ENCODE measurements at regions not wholly inside any gene's neighbourhood (a gene's known extent, or its start where the extent isn't known, plus 50 kb on each side); places are given as distances from the start of the nearest gene placed in this dataset.
"Not testable (repeated sequence)": the region's sequence is repeated elsewhere in the genome, so short reads cannot be mapped to it uniquely, and the experiment has no call there.

- TF ChIP-seq SMC3 (IDR thresholded peaks at IDR 0.05; ENCODE audit: low read depth, low read length), result peak; percentile 55
- TF ChIP-seq POLR2A (IDR thresholded peaks at IDR 0.05; ENCODE audit: low read depth, low read length), result no peak
- TF ChIP-seq CEBPB (IDR thresholded peaks at IDR 0.05; ENCODE audit: low read depth, low read length), result no peak
Observed at GRCh38 chr9:86614871-86615849, 260.9 kb upstream of the TUT7 start (continued).

- dilution Hi-C loops (cut with HindIII; ENCODE audit: low sequenced_read_pairs, unreplicated experiment), result no loop called here
Observed at GRCh38 chr9:86613943-86614342, 259.7 kb upstream of the TUT7 start.

GRCh38 chr9:86611534-86611933 lies 257.3 kb upstream of the TUT7 start:
- intact Hi-C loops (cut with micrococcal nuclease); H2AK9ac ChIP-seq (replicated peaks; ENCODE audit: low read depth, low read length, poor library complexity); H3K36me3 ChIP-seq (ENCODE audit: control insufficient read depth, insufficient read depth, low read length); H3K14ac ChIP-seq (replicated peaks; ENCODE audit: low read depth, low read length); H4K5ac ChIP-seq (ENCODE audit: low read depth, low read length); CTCF ChIA-PET; H2BK5ac ChIP-seq (ENCODE audit: low read depth, low read length, poor library complexity, severe bottlenecking); H2AK5ac ChIP-seq (ENCODE audit: low read depth, low read length); H2BK15ac ChIP-seq (ENCODE audit: low read depth, low read length); ATAC-seq (ENCODE audit: low read depth); H3K4me2 ChIP-seq (ENCODE audit: low read depth, low read length); H3K56ac ChIP-seq (ENCODE audit: extremely low read depth, insufficient read depth, low read length); in situ Hi-C loops (cut with MboI; ENCODE audit: low sequenced_read_pairs); dilution Hi-C loops (cut with HindIII; ENCODE audit: low sequenced_read_pairs, unreplicated experiment); H3K4ac ChIP-seq (ENCODE audit: low read depth, low read length); H3K23ac ChIP-seq (ENCODE audit: low read depth, low read length); BruUV-seq (replicated peaks); H3K4me3 ChIP-seq (ENCODE audit: insufficient read depth, low read depth, low read length); H3K27me3 ChIP-seq (ENCODE audit: control insufficient read depth, insufficient read depth, low read length); H2BK120ac ChIP-seq (ENCODE audit: low read depth, low read length); H4K8ac ChIP-seq (ENCODE audit: low read depth in 2 of 2, low read length in 2 of 2); H3K9me3 ChIP-seq (ENCODE audit: control insufficient read depth, insufficient read depth, low read length); H4K20me1 ChIP-seq (ENCODE audit: insufficient read depth, low read length); DNase-seq; H3K18ac ChIP-seq (ENCODE audit: low read depth, low read length); H2BK20ac ChIP-seq (ENCODE audit: low read depth, low read length); H3K9ac ChIP-seq (ENCODE audit: low read depth, low read length); H2AFZ ChIP-seq (replicated peaks; ENCODE audit: low read length, poor library complexity); H3K4me1 ChIP-seq (ENCODE audit: control insufficient read depth, insufficient read depth, low read length); H3K79me1 ChIP-seq (ENCODE audit: low read depth in 1 of 2, low read length in 2 of 2); H3K9me1 ChIP-seq (ENCODE audit: insufficient read depth, low read length); H3K27ac ChIP-seq (ENCODE audit: insufficient read depth, low read length); POLR2A ChIA-PET (ENCODE audit: unreplicated experiment); H4K91ac ChIP-seq (ENCODE audit: insufficient read depth, low read depth, low read length): not testable (repeated sequence)
- WGBS, 2 experiments (ENCODE audit: extremely low coverage in 2 of 2, insufficient read length in 1 of 2), result 91% methylated on average over 19 of the region's 27 CpGs; no CpG with 5 or more reads in 1 of the 2 experiments

More at GRCh38 chr9:86613943-86614342, 259.7 kb upstream of the TUT7 start:
- H3K9me1 ChIP-seq (ENCODE audit: insufficient read depth, low read length), result peaks cover 6% of the 10 kb centered on the region
- no peak overlapping the region for H3K23ac ChIP-seq (ENCODE audit: low read depth, low read length)
- ATAC-seq (ENCODE audit: low read depth) (no peak), DNase-seq (no peak)
- BruUV-seq (replicated peaks), result no TSS peak
- H2BK5ac ChIP-seq (ENCODE audit: low read depth, low read length, poor library complexity, severe bottlenecking), result no peak overlapping the region
- H3K56ac ChIP-seq (ENCODE audit: extremely low read depth, insufficient read depth, low read length), result no peak overlapping the region
- no peak overlapping the region for H2AFZ ChIP-seq (replicated peaks; ENCODE audit: low read length, poor library complexity)
- H2BK20ac ChIP-seq (ENCODE audit: low read depth, low read length), result no peak overlapping the region; the same call in 1 of the 2 replicates
- in situ Hi-C loops (cut with MboI; ENCODE audit: low sequenced_read_pairs), result no loop called here
- no peaks in the 10 kb centered on the region for H4K20me1 ChIP-seq (ENCODE audit: insufficient read depth, low read length)
- H3K4me2 ChIP-seq (ENCODE audit: low read depth, low read length), result no peak overlapping the region
- no peak for TF ChIP-seq MAFK (IDR thresholded peaks at IDR 0.05; ENCODE audit: low read depth, low read length)
- no peak for TF ChIP-seq CHD1 (IDR thresholded peaks at IDR 0.05; ENCODE audit: low read depth, low read length)
- no peak for TF ChIP-seq MAZ (IDR thresholded peaks at IDR 0.05; ENCODE audit: borderline replicate concordance, low read depth, low read length)
- peak overlapping the region; percentile 10; the same call in 1 of the 2 replicates for H4K91ac ChIP-seq (ENCODE audit: insufficient read depth, low read depth, low read length)
- H3K4ac ChIP-seq (ENCODE audit: low read depth, low read length), result no peak overlapping the region
- ChIA-PET CTCF (interaction anchor here (0.6 kb wide), 1 partner anchor 178 kb away, joined by 3 read pairs; no protein-coding TSS in a partner anchor), POLR2A (ENCODE audit: unreplicated experiment) (no interaction called here)
- H3K9me3 ChIP-seq (ENCODE audit: control insufficient read depth, insufficient read depth, low read length), result no peaks in the 10 kb centered on the region
- H2AK5ac ChIP-seq (ENCODE audit: low read depth, low read length), result no peak overlapping the region
- H3K79me1 ChIP-seq (ENCODE audit: low read depth in 1 of 2, low read length in 2 of 2), result no peaks in the 10 kb centered on the region
- no peak overlapping the region for H3K9ac ChIP-seq (ENCODE audit: low read depth, low read length)
- no peaks in the 10 kb centered on the region for H3K27me3 ChIP-seq (ENCODE audit: control insufficient read depth, insufficient read depth, low read length)
- H3K14ac ChIP-seq (replicated peaks; ENCODE audit: low read depth, low read length), result no peak overlapping the region
- H3K4me3 ChIP-seq (ENCODE audit: insufficient read depth, low read depth, low read length), result no peak overlapping the region
- H2AK9ac ChIP-seq (replicated peaks; ENCODE audit: low read depth, low read length, poor library complexity), result no peak overlapping the region
- intact Hi-C loops (cut with micrococcal nuclease), result loop anchor here (2.0 kb wide), 1 partner anchor 127 kb away; no protein-coding TSS in a partner anchor
- H4K5ac ChIP-seq (ENCODE audit: low read depth, low read length), result peak overlapping the region; percentile 55
- H2BK15ac ChIP-seq (ENCODE audit: low read depth, low read length), result no peak overlapping the region
- no peaks in the 10 kb centered on the region for H3K36me3 ChIP-seq (ENCODE audit: control insufficient read depth, insufficient read depth, low read length)
- peak overlapping the region; percentile 69 for H3K18ac ChIP-seq (ENCODE audit: low read depth, low read length)
- peak overlapping the region; percentile 23; the same call in 1 of the 2 replicates for H2BK120ac ChIP-seq (ENCODE audit: low read depth, low read length)
- H3K4me1 ChIP-seq (ENCODE audit: control insufficient read depth, insufficient read depth, low read length), result peaks cover 8% of the 10 kb centered on the region
- no peak overlapping the region; a peak in 1 of 4 replicates for H4K8ac ChIP-seq (ENCODE audit: low read depth in 2 of 2, low read length in 2 of 2)
- H3K27ac ChIP-seq (ENCODE audit: insufficient read depth, low read length), result peak overlapping the region; percentile 37; the same call in 1 of the 2 replicates
- WGBS, 2 experiments (ENCODE audit: extremely low coverage in 2 of 2, insufficient read length in 1 of 2), result no CpG with 5 or more reads among the region's 5 CpGs
